Stimulated activated naive CD8-positive, alpha-beta T cell treated with anti-CD3 and anti-CD28 coated beads, Interleukin-15, amount 100 ng/mL, for 72 hours (primary cell): ENCODE measurements at regions not wholly inside any gene's neighbourhood (a gene's known extent, or its start where the extent isn't known, plus 50 kb on each side); places are given as distances from the start of the nearest gene placed in this dataset.
"Not testable (repeated sequence)": the region's sequence is repeated elsewhere in the genome, so short reads cannot be mapped to it uniquely, and the experiment has no call there.

Source experiments
- ATAC-seq: fragments of 150-1000 bp; cut with Tn5 transposase; 2 replicates; pipeline ENCODE4 v1.10.0; 2021; ENCODE audit warnings: mild to moderate bottlenecking, moderate library complexity
- DNase-seq, 2 donors: peaks; one replicate each; pipeline ENCODE4 v3.0.0; 2021 to 2022
- H3K27ac Mint-ChIP-seq, 2 donors: one replicate each; pipeline ENCODE4 v1.8.0; 2022; ENCODE audit warnings: mild to moderate bottlenecking in 2 of 2, mixed read lengths in 2 of 2, moderate library complexity in 2 of 2
- H3K27me3 Mint-ChIP-seq: one replicate; pipeline ENCODE4 v1.8.0; 2022; ENCODE audit warnings: mixed read lengths
- H3K4me1 Mint-ChIP-seq: one replicate; pipeline ENCODE4 v1.8.0; 2022; ENCODE audit warnings: mild to moderate bottlenecking, mixed read lengths
- H3K4me3 Mint-ChIP-seq, 2 donors: one replicate each; pipeline ENCODE4 v1.8.0; 2022; ENCODE audit warnings: mild to moderate bottlenecking in 2 of 2, mixed read lengths in 2 of 2, moderate library complexity in 1 of 2
- H3K9me3 Mint-ChIP-seq, 2 donors: one replicate each; pipeline ENCODE4 v1.8.0; 2022; ENCODE audit warnings: mixed read lengths in 2 of 2

GRCh38 chr5:87015901-87016300, 251.8 kb upstream of the RASA1 start:
- peaks cover 16% of the 10 kb centered on the region for H3K4me1 Mint-ChIP-seq
- no peaks in the 10 kb centered on the region for H3K9me3 Mint-ChIP-seq
- no peak overlapping the region for H3K4me3 Mint-ChIP-seq
- H3K27ac Mint-ChIP-seq: no peak overlapping the region
- no peaks in the 10 kb centered on the region for H3K27me3 Mint-ChIP-seq
- ATAC-seq (no peak), DNase-seq (no peak)

GRCh38 chr5:87020099-87020934, 247.4 kb upstream of the RASA1 start:
- Mint-ChIP-seq H3K4me1 (peaks cover 33% of the 10 kb centered on the region), H3K27me3 (no peaks in the 10 kb centered on the region), H3K4me3 (peak overlapping the region in 1 of 2 donors; percentile 51), H3K27ac (no peak overlapping the region), H3K9me3 (peaks cover 4 to 15% of the 10 kb centered on the region in 2 donors)
- DNase-seq: peak; percentile 10 to 16
- ATAC-seq: peak; percentile 84

GRCh38 chr5:87022415-87022814, 245.3 kb upstream of the RASA1 start:
- ATAC-seq (no peak), DNase-seq (no peak)
- Mint-ChIP-seq H3K9me3 (peaks cover 4 to 15% of the 10 kb centered on the region in 2 donors), H3K27ac (no peak overlapping the region), H3K4me3 (no peak overlapping the region), H3K27me3 (no peaks in the 10 kb centered on the region), H3K4me1 (peaks cover 38% of the 10 kb centered on the region)

GRCh38 chr5:87027570-87027969, 240.1 kb upstream of the RASA1 start:
- peak overlapping the region; percentile 33 to 42 for H3K4me3 Mint-ChIP-seq
- no peak for DNase-seq
- peak overlapping the region in 1 of 2 donors; percentile 1 for H3K27ac Mint-ChIP-seq
- H3K9me3 Mint-ChIP-seq: peaks cover 13 to 15% of the 10 kb centered on the region in 2 donors
- peaks cover 31% of the 10 kb centered on the region for H3K4me1 Mint-ChIP-seq
- no peaks in the 10 kb centered on the region for H3K27me3 Mint-ChIP-seq
- no peak for ATAC-seq

GRCh38 chr5:87029951-87030350, 237.7 kb upstream of the RASA1 start:
- no peak for DNase-seq
- Mint-ChIP-seq H3K4me3 (no peak overlapping the region), H3K4me1 (peaks cover 29% of the 10 kb centered on the region), H3K9me3 (peaks cover 0 to 9% of the 10 kb centered on the region in 2 donors), H3K27ac (no peak overlapping the region), H3K27me3 (no peaks in the 10 kb centered on the region)
- no peak for ATAC-seq

GRCh38 chr5:87030699-87031098, 237.0 kb upstream of the RASA1 start:
- no peaks in the 10 kb centered on the region for H3K27me3 Mint-ChIP-seq
- no peak for DNase-seq
- ATAC-seq: no peak
- peaks cover 0 to 9% of the 10 kb centered on the region in 2 donors for H3K9me3 Mint-ChIP-seq
- H3K4me3 Mint-ChIP-seq: no peak overlapping the region
- peaks cover 37% of the 10 kb centered on the region for H3K4me1 Mint-ChIP-seq
- no peak overlapping the region for H3K27ac Mint-ChIP-seq

GRCh38 chr5:87034557-87034956, 233.1 kb upstream of the RASA1 start:
- DNase-seq (no peak), ATAC-seq (no peak)
- H3K9me3 Mint-ChIP-seq: peaks cover 0 to 10% of the 10 kb centered on the region in 2 donors
- H3K27ac Mint-ChIP-seq: peak overlapping the region in 1 of 2 donors; percentile 1
- H3K27me3 Mint-ChIP-seq: no peaks in the 10 kb centered on the region
- no peak overlapping the region for H3K4me3 Mint-ChIP-seq
- peaks cover 16% of the 10 kb centered on the region for H3K4me1 Mint-ChIP-seq

- no peaks in the 10 kb centered on the region for H3K27me3 Mint-ChIP-seq
- peaks cover 7% of the 10 kb centered on the region for H3K4me1 Mint-ChIP-seq
- no peak overlapping the region for H3K4me3 Mint-ChIP-seq
- H3K27ac Mint-ChIP-seq: no peak overlapping the region
- no peak for ATAC-seq
- DNase-seq: no peak
- peaks cover 5 to 9% of the 10 kb centered on the region in 2 donors for H3K9me3 Mint-ChIP-seq
These were observed 225.1 kb upstream of the RASA1 start for GRCh38 chr5:87042554-87042953.

- Mint-ChIP-seq H3K9me3 (peaks cover 10 to 33% of the 10 kb centered on the region in 2 donors), H3K4me1 (no peaks in the 10 kb centered on the region), H3K27ac (no peak overlapping the region), H3K4me3 (no peak overlapping the region), H3K27me3 (no peaks in the 10 kb centered on the region)
- ATAC-seq (no peak), DNase-seq (no peak)
These were observed 219.5 kb upstream of the RASA1 start for GRCh38 chr5:87048156-87048555.

- not testable (repeated sequence) for DNase-seq, ATAC-seq, H3K4me3 Mint-ChIP-seq, H3K4me1 Mint-ChIP-seq, H3K27me3 Mint-ChIP-seq
- Mint-ChIP-seq H3K27ac (peak overlapping the region in 1 of 2 donors; percentile 72), H3K9me3 (peaks cover 10 to 28% of the 10 kb centered on the region in 2 donors)
These were observed 218.7 kb upstream of the RASA1 start for GRCh38 chr5:87049012-87049411.

- no peaks in the 10 kb centered on the region for H3K4me1 Mint-ChIP-seq
- H3K27ac Mint-ChIP-seq: no peak overlapping the region
- no peak for DNase-seq
- H3K4me3 Mint-ChIP-seq: no peak overlapping the region
- ATAC-seq: no peak
- H3K27me3 Mint-ChIP-seq: no peaks in the 10 kb centered on the region
- H3K9me3 Mint-ChIP-seq: peaks cover 10 to 28% of the 10 kb centered on the region in 2 donors
These were observed 216.1 kb upstream of the RASA1 start for GRCh38 chr5:87051502-87052113.

GRCh38 chr5:87053146-87053545, 214.5 kb upstream of the RASA1 start:
- Mint-ChIP-seq H3K4me3 (no peak overlapping the region), H3K9me3 (peaks cover 10 to 28% of the 10 kb centered on the region in 2 donors), H3K27ac (peak overlapping the region in 1 of 2 donors; percentile 59), H3K4me1 (no peaks in the 10 kb centered on the region), H3K27me3 (no peaks in the 10 kb centered on the region)
- no peak for DNase-seq
- ATAC-seq: no peak

- no peak for DNase-seq
- no peaks in the 10 kb centered on the region for H3K4me1 Mint-ChIP-seq
- peaks cover 9 to 14% of the 10 kb centered on the region in 2 donors for H3K9me3 Mint-ChIP-seq
- ATAC-seq: no peak
- no peak overlapping the region for H3K4me3 Mint-ChIP-seq
- peak overlapping the region in 1 of 2 donors; percentile 21 for H3K27ac Mint-ChIP-seq
- no peaks in the 10 kb centered on the region for H3K27me3 Mint-ChIP-seq
These were observed 212.9 kb upstream of the RASA1 start for GRCh38 chr5:87054821-87055220.

GRCh38 chr5:87061046-87061445, 206.6 kb upstream of the RASA1 start:
- Mint-ChIP-seq H3K27me3 (no peaks in the 10 kb centered on the region), H3K4me1 (no peaks in the 10 kb centered on the region), H3K4me3 (no peak overlapping the region), H3K9me3 (peaks cover 16 to 24% of the 10 kb centered on the region in 2 donors), H3K27ac (no peak overlapping the region)
- DNase-seq (no peak), ATAC-seq (no peak)

- H3K27ac Mint-ChIP-seq: no peak overlapping the region
- no peaks in the 10 kb centered on the region for H3K27me3 Mint-ChIP-seq
These were observed 198.4 kb upstream of the RASA1 start for GRCh38 chr5:87069311-87069710.

GRCh38 chr5:87069974-87070608, 197.6 kb upstream of the RASA1 start:
- Mint-ChIP-seq H3K4me1 (peaks cover 25% of the 10 kb centered on the region), H3K4me3 (no peak overlapping the region), H3K9me3 (no peaks in the 10 kb centered on the region), H3K27ac (no peak overlapping the region), H3K27me3 (no peaks in the 10 kb centered on the region)
- DNase-seq (no peak), ATAC-seq (no peak)

More at GRCh38 chr5:87069311-87069710, 198.4 kb upstream of the RASA1 start:
- DNase-seq (no peak), ATAC-seq (no peak)
- Mint-ChIP-seq H3K4me3 (no peak overlapping the region), H3K4me1 (peaks cover 17% of the 10 kb centered on the region), H3K9me3 (no peaks in the 10 kb centered on the region)
